H1 (cell line): ENCODE measurements at regions not wholly inside any gene's neighbourhood (a gene's known extent, or its start where the extent isn't known, plus 50 kb on each side); places are given as distances from the start of the nearest gene placed in this dataset.

Experiments used
- CTCF ChIA-PET: fragments of 300-600 bp; sonication (Branson Sonifier 250); formaldehyde crosslinking; loops from one replicate; lab custom pipeline; 2021; ENCODE audit not compliant: partially characterized antibody; lab: Charles Lee
- POLR2A ChIA-PET: fragments of 300-600 bp; sonication (Branson Sonifier 250); formaldehyde crosslinking; loops from one replicate; lab custom pipeline; 2021; ENCODE audit warnings: inconsistent platforms; ENCODE audit not compliant: partially characterized antibody; lab: Charles Lee
- DNase-seq, 2 experiments: peaks; one replicate each; pipeline versions ENCODE4 v3.0.0 to v3.0.0-alpha.2; 2010 to 2022; ENCODE audit warnings: low spot score in 2 of 2, low read depth in 1 of 2, mixed read lengths in 1 of 2
- FAIRE-seq: peaks from 2 replicates; lab custom pipeline; 2011; peaks lifted over from hg19 to GRCh38; lab: Jason Lieb, UNC
- H2AFZ ChIP-seq: 2 replicates; pipeline ENCODE4 v1.8.1; 2012; ENCODE audit warnings: low read length, inconsistent platforms
- H2AK5ac ChIP-seq: 2 replicates; pipeline ENCODE4 v1.6.1; 2013; ENCODE audit warnings: low read depth, low read length
- H2BK120ac ChIP-seq: replicated peaks from 2 replicates; pipeline ENCODE3; 2013; ENCODE audit warnings: low read depth, low read length, inconsistent platforms
- H2BK12ac ChIP-seq: 2 replicates; pipeline ENCODE4 v1.6.1; 2013; ENCODE audit warnings: low read depth, low read length
- H2BK15ac ChIP-seq: 2 replicates; pipeline ENCODE4 v1.6.1; 2013; ENCODE audit warnings: low read length
- H2BK20ac ChIP-seq: 2 replicates; pipeline ENCODE4 v1.6.1; 2013; ENCODE audit warnings: low read length
- H2BK5ac ChIP-seq: 2 replicates; pipeline ENCODE4 v1.6.1; 2013; ENCODE audit warnings: low read depth, low read length
- H3K14ac ChIP-seq: 2 replicates; pipeline ENCODE4 v1.6.1; 2013; ENCODE audit warnings: inconsistent platforms; ENCODE audit not compliant: insufficient read length
- H3K18ac ChIP-seq: 2 replicates; pipeline ENCODE4 v1.6.1; 2013; ENCODE audit warnings: low read length; ENCODE audit errors: extremely low read depth
- H3K23ac ChIP-seq: 2 replicates; pipeline ENCODE4 v1.6.1; 2013; ENCODE audit warnings: inconsistent platforms; ENCODE audit not compliant: insufficient read length
- H3K23me2 ChIP-seq: 2 replicates; pipeline ENCODE4 v1.6.1; 2013; ENCODE audit warnings: low read depth, low read length
- H3K27ac ChIP-seq: 2 replicates; pipeline ENCODE4 v1.6.1; 2011; ENCODE audit warnings: low read depth, low read length, inconsistent platforms
- H3K27me3 ChIP-seq, 4 experiments: replicated peaks in 1 of 4; 1 replicate in 1 of 4; 2 replicates in 3 of 4; pipeline versions ENCODE4 v1.6.1 to v1.8.1; 2011 to 2013; ENCODE audit warnings: low read length in 3 of 4, mild to moderate bottlenecking in 3 of 4, inconsistent platforms in 2 of 4, mixed read lengths in 2 of 4, moderate library complexity in 1 of 4; ENCODE audit not compliant: control insufficient read depth in 3 of 4, insufficient read depth in 3 of 4; ENCODE audit errors: extremely low read depth in 1 of 4
- H3K36me3 ChIP-seq, 4 experiments: 2 replicates each; pipeline versions ENCODE4 v1.6.1 to v1.8.1; 2011 to 2013; ENCODE audit warnings: mild to moderate bottlenecking in 4 of 4, low read length in 3 of 4, moderate library complexity in 2 of 4, control low read depth in 1 of 4, inconsistent platforms in 1 of 4; ENCODE audit not compliant: insufficient read depth in 4 of 4, control insufficient read depth in 2 of 4
- H3K4ac ChIP-seq: replicated peaks from 2 replicates; pipeline ENCODE3; 2013; ENCODE audit warnings: low read length, low read depth, mixed read lengths, inconsistent platforms; ENCODE audit not compliant: insufficient read length
- H3K4me1 ChIP-seq, 4 experiments: replicated peaks in 1 of 4; 1 replicate in 1 of 4; 2 replicates in 3 of 4; pipeline versions ENCODE4 v1.6.1 to v1.8.1; 2011 to 2013; ENCODE audit warnings: low read length in 3 of 4, inconsistent platforms in 2 of 4, mixed read lengths in 1 of 4; ENCODE audit not compliant: insufficient read depth in 4 of 4, control insufficient read depth in 3 of 4
- H3K4me2 ChIP-seq, 2 experiments: 2 replicates each; pipeline versions ENCODE4 v1.6.1 to v1.8.1; 2011 to 2013; ENCODE audit warnings: low read depth in 2 of 2, low read length in 2 of 2, control low read depth in 1 of 2, inconsistent platforms in 1 of 2, mild to moderate bottlenecking in 1 of 2; ENCODE audit not compliant: insufficient read depth in 1 of 2
- H3K4me3 ChIP-seq, 4 experiments: fragments of 200-600, 300-600 bp in 1 of 4; sonication (generic), shearing (Covaris generic), sonication (Bioruptor Twin) in 1 of 4; 2 replicates each; pipeline versions ENCODE4 v1.5.1 to v1.8.1; 2011 to 2016; ENCODE audit warnings: low read length in 4 of 4, low read depth in 3 of 4, control low read depth in 2 of 4, inconsistent platforms in 2 of 4, mild to moderate bottlenecking in 2 of 4, mixed read lengths in 1 of 4, moderate library complexity in 1 of 4; ENCODE audit not compliant: insufficient read depth in 2 of 4; ENCODE audit errors: extremely low read depth in 1 of 4
- H3K56ac ChIP-seq: replicated peaks from 2 replicates; pipeline ENCODE3; 2013; ENCODE audit warnings: low read depth, mild to moderate bottlenecking, mixed read lengths, low read length, inconsistent platforms; ENCODE audit not compliant: insufficient read length
- H3K79me1 ChIP-seq: 2 replicates; pipeline ENCODE4 v1.6.1; 2013; ENCODE audit warnings: low read depth, low read length, control low read depth
- H3K79me2 ChIP-seq, 2 experiments: 2 replicates each; pipeline versions ENCODE4 v1.6.1 to v1.8.1; 2012 to 2013; ENCODE audit warnings: low read length in 2 of 2, mild to moderate bottlenecking in 2 of 2, inconsistent platforms in 1 of 2; ENCODE audit not compliant: insufficient read depth in 2 of 2, control insufficient read depth in 1 of 2
- H3K9ac ChIP-seq, 4 experiments: replicated peaks in 1 of 4; 1 replicate in 1 of 4; 2 replicates in 3 of 4; pipeline versions ENCODE4 v1.6.1 to v1.8.1; 2011 to 2013; ENCODE audit warnings: low read depth in 3 of 4, low read length in 3 of 4, control low read depth in 2 of 4, mild to moderate bottlenecking in 2 of 4, moderate library complexity in 2 of 4, inconsistent platforms in 1 of 4; ENCODE audit errors: extremely low read depth in 1 of 4
- H3K9me3 ChIP-seq, 2 experiments: 2 replicates each; pipeline versions ENCODE4 v1.6.1 to v1.8.1; 2012 to 2013; ENCODE audit warnings: mild to moderate bottlenecking in 2 of 2, moderate library complexity in 2 of 2, control low read depth in 1 of 2, inconsistent platforms in 1 of 2, low read depth in 1 of 2, low read length in 1 of 2, mixed read lengths in 1 of 2; ENCODE audit not compliant: insufficient read depth in 2 of 2
- H4K20me1 ChIP-seq, 2 experiments: replicated peaks in 1 of 2; 2 replicates each; pipeline versions ENCODE3 to v1.8.1; 2011 to 2013; ENCODE audit warnings: inconsistent platforms in 2 of 2, low read length in 2 of 2, mild to moderate bottlenecking in 1 of 2; ENCODE audit not compliant: insufficient read depth in 2 of 2, control insufficient read depth in 1 of 2
- H4K5ac ChIP-seq: 2 replicates; pipeline ENCODE4 v1.6.1; 2013; ENCODE audit warnings: low read length, low read depth, mixed read lengths, inconsistent platforms; ENCODE audit not compliant: insufficient read length
- H4K8ac ChIP-seq: 2 replicates; pipeline ENCODE4 v1.8.0; 2013; ENCODE audit warnings: mild to moderate bottlenecking, moderate library complexity, low read length, inconsistent platforms; ENCODE audit not compliant: insufficient read depth; ENCODE audit errors: extremely low read depth
- H4K91ac ChIP-seq: replicated peaks from 2 replicates; pipeline ENCODE3; 2013; ENCODE audit warnings: low read length, mixed read lengths, inconsistent platforms; ENCODE audit not compliant: insufficient read length
- POLR2AphosphoS5 ChIP-seq: IDR thresholded peaks from 2 replicates; pipeline ENCODE4 v1.6.1; 2011; ENCODE audit warnings: low read depth, low read length
- WGBS, 2 experiments: shearing (Covaris generic) in 1 of 2; methylation state at CpG; one replicate each; pipeline versions ENCODE4 v1.1.6 to v1.1.7; 2013 to 2015; ENCODE audit warnings: low lambda C conversion rate in 2 of 2, mixed read lengths in 2 of 2, inconsistent platforms in 1 of 2, low coverage in 1 of 2, missing lambda C conversion rate in 1 of 2; ENCODE audit not compliant: insufficient replicate concordance in 2 of 2, insufficient coverage in 1 of 2, insufficient read length in 1 of 2; ENCODE audit errors: extremely low coverage in 1 of 2, missing lambda C conversion rate in 1 of 2; 5-methylcytosine and 5-hydroxymethylcytosine counted together
- TF ChIP-seq, protein P1 (sequence below): IDR thresholded peaks from 2 replicates; pipeline ENCODE4 v1.6.1; 2012; ENCODE audit warnings: inconsistent platforms

DNA sequence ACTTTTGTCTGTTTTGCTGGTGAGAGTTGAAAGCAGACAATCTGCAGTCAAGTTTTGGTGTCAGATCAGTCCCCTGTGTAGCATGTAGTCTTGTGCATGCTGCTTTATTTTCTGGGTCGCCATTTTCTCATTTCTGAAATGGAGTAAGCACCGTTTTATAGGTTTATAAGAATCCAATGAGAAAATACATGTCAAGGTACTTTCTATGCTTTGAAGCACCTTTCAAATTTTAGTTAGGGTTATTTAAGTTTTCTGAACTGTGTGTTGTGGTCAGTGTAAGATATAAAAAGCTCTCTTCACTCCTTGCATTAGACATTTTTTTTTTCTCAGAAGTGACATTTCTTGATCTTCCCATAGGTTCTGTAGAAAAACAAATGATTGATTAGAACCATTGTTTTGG lies 283.2 kb downstream of the ETS1 start:
- Histone ChIP-seq H3K4me3 (no peak overlapping the region), H2AFZ (no peak overlapping the region), H2BK5ac (no peak overlapping the region), H2BK15ac (no peak overlapping the region), H2BK12ac (no peak overlapping the region), H3K27ac (no peak overlapping the region), H3K18ac (no peak overlapping the region), H4K5ac (no peak overlapping the region), H3K36me3 (no peaks in the 10 kb centered on the region), H2BK20ac (no peak overlapping the region), H3K23me2 (no peaks in the 10 kb centered on the region), H2BK120ac (no peak overlapping the region), H3K4ac (no peak overlapping the region), H3K4me1 (no peaks in the 10 kb centered on the region), H3K4me2 (no peak overlapping the region), H3K27me3 (no peaks in the 10 kb centered on the region), H3K79me1 (no peaks in the 10 kb centered on the region), H3K9ac (no peak overlapping the region), H4K20me1 (no peaks in the 10 kb centered on the region), H3K23ac (no peak overlapping the region), H4K91ac (no peak overlapping the region), H3K14ac (no peak overlapping the region), H3K56ac (no peak overlapping the region), H2AK5ac (no peak overlapping the region), H4K8ac (no peak overlapping the region), H3K79me2 (no peaks in the 10 kb centered on the region), H3K9me3 (no peaks in the 10 kb centered on the region)
- CTCF ChIA-PET, result no interaction called here
- no peak for FAIRE-seq
- DNase-seq, result no peak
- 92% methylated on average over 2 of the region's 2 CpGs; no CpG with 5 or more reads in 1 of the 2 experiments for WGBS, 2 experiments
- POLR2A ChIA-PET, result no interaction called here
- TF ChIP-seq POLR2AphosphoS5, result no peak
- TF ChIP-seq, protein P1, sequence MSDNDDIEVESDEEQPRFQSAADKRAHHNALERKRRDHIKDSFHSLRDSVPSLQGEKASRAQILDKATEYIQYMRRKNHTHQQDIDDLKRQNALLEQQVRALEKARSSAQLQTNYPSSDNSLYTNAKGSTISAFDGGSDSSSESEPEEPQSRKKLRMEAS, result no peak
